NCI-H2107 treated with DMSO at 0.1 percent for 48 hours (cell line): ENCODE measurements at regions not wholly inside any gene's neighbourhood (a gene's known extent, or its start where the extent isn't known, plus 50 kb on each side); places are given as distances from the start of the nearest gene placed in this dataset.

Source experiments
- DNase-seq: peaks from one replicate; lab custom pipeline; 2025; ENCODE audit not compliant: unreplicated experiment; lab: John Stamatoyannopoulos, UW

DNA sequence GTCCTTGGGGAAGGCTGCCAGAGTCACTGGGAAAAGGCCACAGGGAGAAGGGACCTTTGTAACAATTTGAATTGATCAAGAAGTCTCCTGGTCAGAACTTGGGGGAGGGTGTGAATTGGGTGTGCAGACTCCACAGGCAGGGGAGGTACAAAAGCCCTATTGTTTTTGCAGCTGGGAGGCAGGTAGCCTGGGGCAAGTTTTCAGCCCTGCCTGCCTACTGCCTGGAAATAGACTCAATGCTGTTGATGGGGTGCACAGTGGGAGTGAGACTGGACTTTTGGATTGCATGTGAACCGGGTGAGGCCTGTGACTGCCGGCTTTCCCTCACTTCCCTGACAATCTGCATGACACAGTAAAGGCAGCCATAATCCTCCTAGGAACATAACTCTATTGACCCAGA, 947.0 kb downstream of the REEP3 start:
- no peak for DNase-seq

DNA sequence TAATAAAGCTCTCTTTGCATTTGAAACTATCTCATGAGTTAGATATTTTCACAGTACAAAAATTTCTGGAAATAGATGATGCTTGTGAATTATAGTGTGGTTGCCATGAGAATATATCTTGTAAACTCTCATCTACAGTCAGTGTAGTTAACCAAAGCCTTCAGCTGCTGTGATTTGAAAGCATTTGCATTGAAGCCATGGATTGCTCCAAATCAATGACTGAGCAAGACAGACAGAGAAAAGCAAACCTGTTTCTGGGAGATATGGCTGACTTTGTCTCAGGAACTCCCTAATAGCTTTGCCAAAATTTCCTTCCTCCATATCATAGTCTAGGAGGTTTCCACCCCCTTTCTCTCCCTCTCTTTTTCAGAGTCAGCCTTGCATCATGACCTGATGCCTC, 955.3 kb downstream of the REEP3 start:
- DNase-seq: no peak

DNA sequence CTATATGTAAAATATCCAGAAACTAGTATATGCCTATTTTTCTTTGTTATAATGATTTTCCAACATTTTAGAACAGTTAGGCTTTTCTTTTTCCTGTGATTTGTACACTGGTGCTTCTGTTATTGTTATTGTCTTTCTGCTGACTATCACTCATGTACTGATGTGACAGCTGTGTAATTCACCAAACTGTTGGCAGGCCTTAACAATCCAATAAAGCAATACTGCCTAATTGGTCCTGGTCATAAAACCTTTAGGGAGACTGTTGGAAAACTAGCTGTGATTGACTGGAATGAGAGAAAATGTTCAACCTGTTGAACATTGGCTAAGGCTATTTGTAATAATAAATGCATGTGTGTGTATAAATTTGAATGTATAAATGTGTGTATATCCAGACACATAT, 956.6 kb downstream of the REEP3 start:
- no peak for DNase-seq

DNA sequence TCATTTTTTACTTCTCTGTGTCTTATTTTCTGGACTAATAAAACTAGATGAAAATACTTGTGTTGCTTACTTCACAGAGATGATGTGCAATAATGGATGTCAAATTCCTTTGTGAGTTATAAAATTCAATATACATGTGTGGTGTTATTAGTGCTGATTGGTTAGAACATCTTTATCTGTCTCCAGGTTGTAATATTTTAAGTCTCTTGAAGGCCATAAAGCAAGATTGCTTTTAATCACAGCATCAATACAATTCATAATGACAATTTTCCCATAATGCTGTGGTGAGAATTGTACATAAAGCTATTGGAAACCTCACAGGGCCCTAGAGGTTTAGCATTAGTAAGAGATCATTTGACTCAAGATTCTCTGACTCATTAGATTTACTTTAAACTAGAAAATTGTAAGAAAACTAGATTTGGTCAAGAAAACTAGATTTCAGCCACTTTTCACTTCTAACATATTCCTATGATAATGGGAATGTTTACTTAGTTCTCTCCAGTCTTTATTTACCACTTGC, 963.7 kb downstream of the REEP3 start:
- no peak for DNase-seq

- DNase-seq: no peak
Measured at GRCh38 chr10:64486149-64486548, 964.9 kb downstream of the REEP3 start.

DNA sequence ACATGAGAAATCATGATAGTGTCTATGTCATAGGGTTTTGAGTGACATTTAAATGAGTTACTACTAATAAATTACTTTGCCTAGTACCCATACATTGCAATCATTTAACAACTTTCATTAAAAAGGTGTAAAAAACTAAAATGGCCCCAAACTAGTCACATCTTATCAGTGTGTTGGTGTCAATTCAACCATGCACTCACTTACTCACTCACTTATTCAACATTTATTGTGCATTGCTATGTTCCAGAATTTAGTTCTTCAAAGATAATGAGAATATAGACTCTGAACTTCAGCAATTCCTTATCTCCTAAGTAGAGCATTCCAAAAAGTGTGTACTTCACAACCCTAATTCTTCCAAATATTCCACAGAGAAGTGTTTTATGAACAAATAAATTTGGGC, 965.7 kb downstream of the REEP3 start:
- DNase-seq: no peak

- no peak for DNase-seq
Measured at GRCh38 chr10:64494901-64495300, 973.7 kb downstream of the REEP3 start.

DNA sequence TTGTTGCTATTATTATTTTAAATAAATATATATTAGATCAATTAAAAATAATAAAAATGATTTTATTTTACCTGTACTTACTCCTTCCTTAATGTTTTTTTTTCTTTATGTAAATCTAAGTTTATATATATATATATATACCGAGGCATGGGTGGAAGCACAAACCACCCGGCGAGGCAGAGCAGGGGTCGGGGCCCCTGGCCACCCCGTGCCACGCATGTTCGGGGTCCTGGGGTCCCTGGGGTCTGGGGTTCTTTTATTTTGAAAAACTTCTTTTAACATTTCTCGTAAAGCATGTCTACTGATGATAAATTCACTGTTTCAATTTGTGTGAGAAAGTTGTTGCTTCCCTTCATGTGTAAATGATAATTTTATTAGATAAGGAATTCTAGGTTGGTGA, 976.1 kb downstream of the REEP3 start:
- no peak for DNase-seq

DNA sequence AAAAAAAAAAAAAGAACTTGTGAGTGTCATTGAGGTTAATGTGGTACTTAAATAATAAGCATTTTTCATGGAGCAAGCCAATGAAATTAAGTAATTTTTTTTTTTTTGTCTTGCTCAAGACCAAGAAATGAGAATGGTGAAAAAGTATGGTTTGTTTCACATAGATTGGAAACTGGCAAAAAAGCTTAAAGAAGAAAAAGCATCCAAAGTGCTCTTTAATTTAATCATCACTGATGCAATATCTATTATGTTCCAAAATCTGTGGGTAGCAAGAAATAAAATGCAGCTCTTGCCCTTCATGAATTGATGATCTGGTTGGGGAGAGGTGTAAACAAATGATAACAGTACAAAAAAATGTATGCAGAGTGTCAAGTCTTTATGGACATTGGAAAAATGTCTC, 980.6 kb downstream of the REEP3 start:
- no peak for DNase-seq

GRCh38 chr10:64502936-64503335, 981.7 kb downstream of the REEP3 start:
- DNase-seq: no peak

DNA sequence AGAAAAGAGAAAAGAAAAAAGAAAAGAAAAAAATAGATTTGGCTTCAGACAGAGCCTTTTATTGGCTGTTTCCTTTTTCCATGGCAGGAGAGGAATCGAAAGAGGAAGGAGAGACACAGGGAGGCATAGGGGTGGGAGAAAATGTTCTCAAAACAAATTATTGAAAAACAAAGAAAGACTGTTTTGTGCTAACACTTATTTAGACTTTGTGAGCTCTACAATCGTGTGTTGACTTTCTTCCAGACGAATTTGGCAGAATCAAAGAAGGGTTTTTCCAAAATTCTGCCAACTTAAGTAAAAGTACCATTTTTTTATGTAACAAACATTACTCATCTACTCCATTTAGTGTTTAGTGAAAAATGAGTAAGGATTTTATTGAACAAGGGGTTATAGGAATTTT, 982.2 kb downstream of the REEP3 start:
- no peak for DNase-seq

- DNase-seq: no peak
Measured at GRCh38 chr10:64505501-64505900, 984.3 kb downstream of the REEP3 start.

DNA sequence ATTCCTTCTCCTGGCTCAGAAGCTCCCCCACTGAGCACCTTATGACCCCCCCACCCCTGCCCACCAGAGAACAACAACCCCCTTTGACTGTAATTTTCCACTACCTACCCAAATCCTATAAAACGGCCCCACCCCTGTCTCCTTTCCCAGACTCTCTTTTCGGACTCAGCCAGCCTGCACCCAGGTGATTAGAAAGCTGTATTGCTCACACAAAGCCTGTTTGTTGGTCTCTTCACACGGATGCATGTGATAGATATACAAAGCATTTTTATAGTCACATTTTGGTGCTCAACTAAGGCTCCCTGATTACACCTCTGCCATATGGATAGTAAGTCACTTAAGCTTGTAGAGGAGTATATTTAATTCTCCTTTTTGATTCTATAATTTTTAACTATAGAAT, 985.8 kb downstream of the REEP3 start:
- no peak for DNase-seq

DNA sequence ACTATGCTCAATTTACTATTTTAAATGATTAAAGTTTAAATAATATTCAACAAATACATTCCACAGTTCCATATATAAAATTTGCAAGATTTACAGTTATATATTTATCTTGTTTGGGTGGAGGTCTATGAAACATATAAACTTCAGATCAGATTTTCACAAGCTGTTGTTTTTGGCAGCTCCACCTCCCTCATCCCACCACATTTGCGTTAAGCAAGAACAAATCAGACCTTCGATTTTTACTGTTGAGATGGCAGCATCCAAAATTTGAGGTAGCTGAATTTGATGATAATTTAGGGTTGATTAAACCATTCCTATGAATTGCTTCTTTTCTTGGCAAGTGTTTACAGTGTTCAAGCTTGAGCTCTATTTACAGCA, 986.4 kb downstream of the REEP3 start:
- DNase-seq: no peak

GRCh38 chr10:64508029-64508661, 986.9 kb downstream of the REEP3 start:
- DNase-seq: no peak

GRCh38 chr10:64515970-64516699, 994.9 kb downstream of the REEP3 start:
- no peak for DNase-seq

DNA sequence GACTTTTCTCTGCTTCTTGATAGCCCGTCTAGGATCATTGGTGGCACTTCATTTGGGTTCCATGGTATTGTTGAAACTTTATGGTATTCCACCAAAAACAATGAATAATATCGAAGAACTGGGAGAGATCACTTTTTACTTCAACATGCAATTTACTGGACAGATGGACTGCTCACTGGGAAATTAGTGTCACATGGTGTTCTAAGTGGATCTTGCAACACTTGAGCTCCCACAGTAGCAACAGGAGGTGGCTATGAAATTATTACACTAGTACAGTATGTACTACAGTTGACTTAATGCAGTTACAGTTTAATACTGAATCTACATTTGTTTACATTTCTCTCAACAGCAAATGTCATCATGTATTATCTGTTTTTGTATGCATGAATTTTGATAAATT, 997.3 kb downstream of the REEP3 start:
- no peak for DNase-seq

DNA sequence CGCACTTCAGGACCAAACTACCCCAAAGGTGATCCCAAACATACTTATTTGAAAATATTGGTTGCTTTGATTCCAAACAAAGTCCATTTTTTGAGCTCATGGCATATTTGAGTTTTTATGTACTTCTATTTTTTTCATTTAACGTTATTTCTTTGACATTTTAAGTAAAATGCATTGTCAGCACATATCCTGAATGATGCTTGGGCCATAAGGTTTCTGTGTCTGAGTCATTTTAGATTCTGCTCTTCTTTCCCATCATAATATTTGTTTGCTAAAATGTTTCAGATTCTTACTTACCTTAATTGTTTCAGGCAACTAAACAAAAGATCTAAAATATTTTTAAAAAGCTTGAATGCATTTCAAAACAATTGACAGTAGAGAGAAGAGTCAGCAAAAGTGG, 998.2 kb downstream of the REEP3 start:
- DNase-seq: no peak

DNA sequence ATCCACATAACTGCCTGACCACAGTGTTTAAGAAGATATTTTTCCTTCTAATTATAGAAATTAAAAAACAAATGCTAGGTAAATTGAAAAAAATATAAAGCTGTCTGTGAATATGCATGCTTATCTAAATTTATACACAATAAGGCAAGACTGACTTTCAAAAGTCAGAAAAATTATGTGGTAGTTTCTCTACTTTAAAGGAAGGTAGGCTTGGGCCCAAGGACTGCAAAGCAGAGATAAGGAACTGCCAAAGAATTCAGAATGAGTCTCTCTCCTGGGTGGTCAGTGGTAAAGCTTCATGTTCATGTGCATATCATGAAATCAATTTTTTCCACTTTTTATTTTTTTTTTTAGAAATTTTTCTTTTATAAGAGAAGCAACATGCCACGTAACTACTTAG, 998.6 kb downstream of the REEP3 start:
- no peak for DNase-seq

DNA sequence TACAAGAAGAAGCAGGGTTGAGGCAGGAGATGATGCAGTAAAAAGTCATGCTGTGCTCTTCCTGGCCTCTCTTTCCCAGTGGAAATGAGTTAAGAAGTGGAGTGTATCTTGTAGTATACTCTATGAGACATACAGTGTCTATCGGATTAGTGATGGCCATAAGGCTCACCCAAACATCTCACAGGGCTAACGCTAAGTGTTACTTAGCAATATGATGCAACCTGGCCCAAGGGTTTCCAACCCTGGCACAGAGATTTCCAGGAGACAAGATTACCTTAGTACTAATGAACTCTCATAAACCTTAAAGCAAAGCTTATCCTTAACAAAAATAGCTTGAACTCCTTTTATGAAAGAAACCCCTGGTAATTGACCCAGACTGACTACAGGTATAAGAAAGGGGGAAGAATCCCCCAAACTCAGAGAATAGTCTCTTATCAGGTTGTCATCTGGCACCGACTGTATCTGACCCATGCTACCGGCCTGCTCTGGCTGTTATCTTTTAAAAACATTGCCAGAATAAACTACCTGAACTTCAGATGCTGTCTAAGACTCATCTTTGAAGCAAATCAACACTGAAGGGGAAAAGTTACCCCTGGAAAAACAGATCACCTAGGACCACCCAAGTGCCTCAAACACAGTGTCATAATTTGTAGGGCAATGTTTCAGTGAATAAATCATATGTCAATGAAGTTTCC, 1002.0 kb downstream of the REEP3 start:
- DNase-seq: no peak

DNA sequence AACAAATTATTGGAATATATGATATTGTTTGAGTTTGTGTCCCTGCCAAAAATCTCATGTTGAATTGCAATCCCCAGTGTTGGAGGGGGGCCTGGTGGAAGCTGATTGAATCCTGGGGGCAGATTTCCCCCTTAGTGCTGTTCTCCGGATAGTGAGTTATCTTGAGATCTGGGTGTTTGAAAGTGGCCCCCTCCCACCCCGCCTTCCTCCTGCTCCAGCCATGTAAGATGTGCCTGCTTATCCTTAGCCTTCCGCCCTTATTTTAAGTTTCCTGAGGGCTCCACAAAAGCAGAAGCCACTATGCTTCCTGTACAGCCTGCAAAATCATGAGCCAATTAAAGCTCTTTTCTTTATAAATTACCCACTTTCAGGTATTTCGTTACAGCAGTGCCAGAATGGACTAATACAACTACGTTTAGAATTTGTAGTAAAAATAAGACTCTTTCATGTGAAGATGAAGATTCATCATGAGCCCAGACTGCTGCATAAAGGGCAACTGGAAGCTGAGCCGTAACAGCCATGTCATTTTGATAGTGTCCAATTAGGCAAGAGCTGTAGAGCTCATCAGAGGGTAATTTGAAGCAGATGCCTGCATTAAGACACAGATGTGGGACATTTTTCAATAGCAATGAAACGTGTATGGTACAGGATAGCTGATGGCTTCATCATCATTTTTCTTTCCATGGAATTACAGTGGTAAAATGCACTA, 1007.2 kb downstream of the REEP3 start:
- DNase-seq: no peak

DNA sequence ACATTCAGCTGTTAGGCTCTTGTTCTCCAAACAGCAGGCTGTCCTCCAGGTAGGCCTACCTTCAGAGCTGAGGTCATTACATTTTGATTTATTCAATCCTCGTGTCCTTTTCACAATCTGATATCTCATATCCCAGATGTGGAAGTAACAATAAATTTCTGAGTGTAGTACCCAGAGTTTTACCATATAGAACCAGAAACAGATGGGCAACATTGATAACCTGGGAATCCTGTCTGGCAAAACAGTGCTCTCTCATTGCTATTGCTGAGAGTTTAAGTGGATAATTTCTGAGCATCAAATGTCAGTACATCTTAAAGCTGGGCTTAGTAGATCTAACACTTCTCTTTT, 1007.8 kb downstream of the REEP3 start:
- DNase-seq: no peak
